NB4 (cell line): ENCODE measurements at regions not wholly inside any gene's neighbourhood (a gene's known extent, or its start where the extent isn't known, plus 50 kb on each side); places are given as distances from the start of the nearest gene placed in this dataset.

Experiments
- CTCF ChIP-seq: IDR thresholded peaks from one replicate; pipeline ENCODE4 v1.5.1; 2012; ENCODE audit warnings: low read depth, low read length
- MAX ChIP-seq: IDR thresholded peaks from 2 replicates; pipeline ENCODE4 v1.6.1; 2011; ENCODE audit warnings: low read depth, low read length
- POLR2A ChIP-seq: IDR thresholded peaks from 2 replicates; pipeline ENCODE4 v1.6.1; 2011; ENCODE audit warnings: mild to moderate bottlenecking; ENCODE audit not compliant: insufficient read length; ENCODE audit errors: extremely low read depth

GRCh38 chr4:136032391-136032790, 1499.9 kb downstream of the PCDH18 start:
- TF ChIP-seq CTCF, result no peak
- TF ChIP-seq POLR2A, result no peak
- no peak for TF ChIP-seq MAX
